GM18858 (cell line): ENCODE measurements at regions not wholly inside any gene's neighbourhood (a gene's known extent, or its start where the extent isn't known, plus 50 kb on each side); places are given as distances from the start of the nearest gene placed in this dataset.
"Not testable (repeated sequence)": the region's sequence is repeated elsewhere in the genome, so short reads cannot be mapped to it uniquely, and the experiment has no call there.

Experiments
- ATAC-seq: cut with Tn5 transposase; IDR thresholded peaks from one replicate; pipeline ENCODE4 v1.9.1; 2021; ENCODE audit not compliant: unreplicated experiment

- ATAC-seq, result no peak
Observed at GRCh38 chr4:13981499-13981898, 354.0 kb upstream of the BOD1L1 start.

- ATAC-seq, result no peak
Observed at GRCh38 chr4:13982010-13982409, 354.5 kb upstream of the BOD1L1 start.

GRCh38 chr4:13983189-13983790, 355.8 kb upstream of the BOD1L1 start:
- no peak for ATAC-seq

- ATAC-seq, result no peak
Observed at GRCh38 chr4:13984991-13985800, 357.7 kb upstream of the BOD1L1 start.

GRCh38 chr4:13985837-13986236, 358.3 kb upstream of the BOD1L1 start:
- ATAC-seq, result no peak

GRCh38 chr4:13986548-13986947, 359.0 kb upstream of the BOD1L1 start:
- no peak for ATAC-seq

- no peak for ATAC-seq
Observed at GRCh38 chr4:13988353-13989305, 361.1 kb upstream of the BOD1L1 start.

- no peak for ATAC-seq
Observed at GRCh38 chr4:13989501-13989900, 362.0 kb upstream of the BOD1L1 start.

GRCh38 chr4:13990596-13991589, 363.4 kb upstream of the BOD1L1 start:
- no peak for ATAC-seq

- no peak for ATAC-seq
Observed at GRCh38 chr4:13992041-13992440, 364.5 kb upstream of the BOD1L1 start.

- ATAC-seq, result no peak
Observed at GRCh38 chr4:13992975-13993520, 365.5 kb upstream of the BOD1L1 start.

- no peak for ATAC-seq
Observed at GRCh38 chr4:13994016-13994415, 366.5 kb upstream of the BOD1L1 start.

GRCh38 chr4:13998850-13999445, 371.4 kb upstream of the BOD1L1 start:
- no peak for ATAC-seq

- no peak for ATAC-seq
Observed at GRCh38 chr4:14000091-14000814, 372.7 kb upstream of the BOD1L1 start.

GRCh38 chr4:14002331-14002730, 374.8 kb upstream of the BOD1L1 start:
- not testable (repeated sequence) for ATAC-seq

- ATAC-seq, result peak; percentile 82
Observed at GRCh38 chr4:14008494-14008893, 381.0 kb upstream of the BOD1L1 start.

GRCh38 chr4:14018191-14018853, 390.8 kb upstream of the BOD1L1 start:
- no peak for ATAC-seq

GRCh38 chr4:14022456-14022855, 394.9 kb upstream of the BOD1L1 start:
- ATAC-seq, result no peak
